ENCODE measurements at regions not wholly inside any gene's neighbourhood (a gene's known extent, or its start where the extent isn't known, plus 50 kb on each side); places are given as distances from the start of the nearest gene placed in this dataset.

DNA sequence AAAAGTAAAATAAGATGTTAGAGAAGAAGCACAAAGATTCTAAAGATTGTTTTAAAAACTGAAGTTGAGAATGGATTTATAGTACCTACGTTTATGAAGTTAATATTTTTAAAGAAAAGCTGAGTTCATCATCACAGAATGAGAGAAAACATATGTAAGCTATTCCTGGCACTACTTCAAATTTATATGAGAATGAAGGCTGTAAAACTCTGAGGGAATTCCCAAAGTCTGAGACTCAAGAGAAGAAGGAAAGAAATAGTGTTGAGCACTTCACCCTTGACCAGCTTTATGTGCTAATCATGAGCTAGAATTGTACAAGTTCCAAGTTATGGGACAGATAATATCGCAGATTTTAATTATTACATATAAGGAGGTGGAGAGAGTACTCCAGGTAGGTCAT, 323.7 kb upstream of the GNAI1 start:
- no peak for DNase-seq (ENCODE audit: low spot score)
- Mint-ChIP-seq H3K9me3 (no peaks in the 10 kb centered on the region), H3K27ac (no peak overlapping the region), H3K27me3 (ENCODE audit: low read depth) (no peaks in the 10 kb centered on the region), H3K36me3 (no peaks in the 10 kb centered on the region), H3K4me1 (no peaks in the 10 kb centered on the region), H3K4me3 (no peak overlapping the region)
- no peak for ATAC-seq
- no peak for TF ChIP-seq OVOL2 (CRISPR knock-in tag; IDR thresholded peaks at IDR 0.05; ENCODE audit: borderline replicate concordance)
- TF ChIP-seq, protein P1, sequence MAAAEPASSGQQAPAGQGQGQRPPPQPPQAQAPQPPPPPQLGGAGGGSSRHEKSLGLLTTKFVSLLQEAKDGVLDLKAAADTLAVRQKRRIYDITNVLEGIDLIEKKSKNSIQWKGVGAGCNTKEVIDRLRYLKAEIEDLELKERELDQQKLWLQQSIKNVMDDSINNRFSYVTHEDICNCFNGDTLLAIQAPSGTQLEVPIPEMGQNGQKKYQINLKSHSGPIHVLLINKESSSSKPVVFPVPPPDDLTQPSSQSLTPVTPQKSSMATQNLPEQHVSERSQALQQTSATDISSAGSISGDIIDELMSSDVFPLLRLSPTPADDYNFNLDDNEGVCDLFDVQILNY (CRISPR knock-in tag; IDR thresholded peaks at IDR 0.05) = no peak
- TF ChIP-seq IRF2 (CRISPR knock-in tag; IDR thresholded peaks at IDR 0.05; ENCODE audit: borderline replicate concordance, low read depth) = no peak
- no peak for TF ChIP-seq HMGA2 (CRISPR knock-in tag; IDR thresholded peaks at IDR 0.05)
- TF ChIP-seq SOX15 (CRISPR knock-in tag; IDR thresholded peaks at IDR 0.05) = no peak
- TF ChIP-seq, protein P2, sequence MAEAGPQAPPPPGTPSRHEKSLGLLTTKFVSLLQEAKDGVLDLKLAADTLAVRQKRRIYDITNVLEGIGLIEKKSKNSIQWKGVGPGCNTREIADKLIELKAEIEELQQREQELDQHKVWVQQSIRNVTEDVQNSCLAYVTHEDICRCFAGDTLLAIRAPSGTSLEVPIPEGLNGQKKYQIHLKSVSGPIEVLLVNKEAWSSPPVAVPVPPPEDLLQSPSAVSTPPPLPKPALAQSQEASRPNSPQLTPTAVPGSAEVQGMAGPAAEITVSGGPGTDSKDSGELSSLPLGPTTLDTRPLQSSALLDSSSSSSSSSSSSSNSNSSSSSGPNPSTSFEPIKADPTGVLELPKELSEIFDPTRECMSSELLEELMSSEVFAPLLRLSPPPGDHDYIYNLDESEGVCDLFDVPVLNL (CRISPR knock-in tag; IDR thresholded peaks at IDR 0.05; ENCODE audit: borderline replicate concordance, low read depth) = no peak
- no peak for TF ChIP-seq GTF2I (CRISPR knock-in tag; conservative IDR thresholded peaks at IDR 0.05)
- TF ChIP-seq ZNF138 (CRISPR knock-in tag; conservative IDR thresholded peaks at IDR 0.05) = no peak
- no peak for TF ChIP-seq NR3C1 (CRISPR knock-in tag; conservative IDR thresholded peaks at IDR 0.05; ENCODE audit: low read depth)
- no peak for TF ChIP-seq SMAD3 (CRISPR knock-in tag; IDR thresholded peaks at IDR 0.05; ENCODE audit: borderline replicate concordance)
- TF ChIP-seq ZBTB21 (CRISPR knock-in tag; IDR thresholded peaks at IDR 0.05; ENCODE audit: borderline replicate concordance) = no peak
- TF ChIP-seq, protein P3, sequence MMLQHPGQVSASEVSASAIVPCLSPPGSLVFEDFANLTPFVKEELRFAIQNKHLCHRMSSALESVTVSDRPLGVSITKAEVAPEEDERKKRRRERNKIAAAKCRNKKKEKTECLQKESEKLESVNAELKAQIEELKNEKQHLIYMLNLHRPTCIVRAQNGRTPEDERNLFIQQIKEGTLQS (CRISPR knock-in tag; conservative IDR thresholded peaks at IDR 0.05) = no peak
- TF ChIP-seq TP53 (CRISPR knock-in tag; IDR thresholded peaks at IDR 0.05) = no peak
- TF ChIP-seq, protein P4, sequence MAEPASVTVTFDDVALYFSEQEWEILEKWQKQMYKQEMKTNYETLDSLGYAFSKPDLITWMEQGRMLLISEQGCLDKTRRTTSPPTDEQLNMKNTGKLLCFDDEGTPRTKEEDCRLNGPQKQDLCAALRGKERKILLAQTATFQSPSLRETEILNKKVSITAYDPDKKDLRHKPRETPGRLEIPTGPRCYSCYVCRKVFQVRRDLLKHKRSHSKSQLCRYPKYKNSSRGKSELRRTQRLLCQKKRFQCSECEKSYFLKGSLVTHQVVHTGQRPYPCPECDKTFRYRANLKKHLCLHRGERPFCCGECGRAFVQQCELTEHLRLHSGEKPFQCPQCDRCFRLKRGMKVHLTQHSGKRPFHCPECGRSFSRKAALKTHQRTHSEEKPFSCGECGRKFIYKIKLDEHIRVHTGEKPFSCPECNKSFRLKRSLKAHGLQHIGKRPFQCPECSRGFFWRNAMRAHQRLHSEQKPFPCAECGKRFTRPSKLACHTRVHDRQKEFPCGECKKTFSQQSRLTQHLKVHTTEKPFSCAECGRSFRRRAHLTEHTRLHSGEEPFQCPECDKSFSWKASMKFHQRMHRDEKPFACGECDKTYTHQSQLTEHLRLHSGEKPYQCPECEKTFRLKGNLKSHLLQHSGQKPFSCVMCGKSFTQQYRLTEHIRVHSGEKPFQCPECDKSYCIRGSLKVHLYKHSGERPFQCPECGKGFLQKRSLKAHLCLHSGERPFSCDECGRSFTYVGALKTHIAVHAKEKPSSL (CRISPR knock-in tag; conservative IDR thresholded peaks at IDR 0.05) = no peak
- TF ChIP-seq, protein P5, sequence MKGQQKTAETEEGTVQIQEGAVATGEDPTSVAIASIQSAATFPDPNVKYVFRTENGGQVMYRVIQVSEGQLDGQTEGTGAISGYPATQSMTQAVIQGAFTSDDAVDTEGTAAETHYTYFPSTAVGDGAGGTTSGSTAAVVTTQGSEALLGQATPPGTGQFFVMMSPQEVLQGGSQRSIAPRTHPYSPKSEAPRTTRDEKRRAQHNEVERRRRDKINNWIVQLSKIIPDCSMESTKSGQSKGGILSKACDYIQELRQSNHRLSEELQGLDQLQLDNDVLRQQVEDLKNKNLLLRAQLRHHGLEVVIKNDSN (CRISPR knock-in tag; IDR thresholded peaks at IDR 0.05) = no peak
- TF ChIP-seq, protein P6, sequence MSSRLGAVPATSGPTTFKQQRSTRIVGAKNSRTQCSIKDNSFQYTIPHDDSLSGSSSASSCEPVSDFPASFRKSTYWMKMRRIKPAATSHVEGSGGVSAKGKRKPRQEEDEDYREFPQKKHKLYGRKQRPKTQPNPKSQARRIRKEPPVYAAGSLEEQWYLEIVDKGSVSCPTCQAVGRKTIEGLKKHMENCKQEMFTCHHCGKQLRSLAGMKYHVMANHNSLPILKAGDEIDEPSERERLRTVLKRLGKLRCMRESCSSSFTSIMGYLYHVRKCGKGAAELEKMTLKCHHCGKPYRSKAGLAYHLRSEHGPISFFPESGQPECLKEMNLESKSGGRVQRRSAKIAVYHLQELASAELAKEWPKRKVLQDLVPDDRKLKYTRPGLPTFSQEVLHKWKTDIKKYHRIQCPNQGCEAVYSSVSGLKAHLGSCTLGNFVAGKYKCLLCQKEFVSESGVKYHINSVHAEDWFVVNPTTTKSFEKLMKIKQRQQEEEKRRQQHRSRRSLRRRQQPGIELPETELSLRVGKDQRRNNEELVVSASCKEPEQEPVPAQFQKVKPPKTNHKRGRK (CRISPR knock-in tag; IDR thresholded peaks at IDR 0.05; ENCODE audit: borderline replicate concordance) = no peak
- no peak for TF ChIP-seq CBFB (CRISPR knock-in tag; IDR thresholded peaks at IDR 0.05; ENCODE audit: low read depth)
- no peak for TF ChIP-seq NFATC4 (CRISPR knock-in tag; IDR thresholded peaks at IDR 0.05)
- no peak for TF ChIP-seq SP1 (CRISPR knock-in tag; conservative IDR thresholded peaks at IDR 0.05)
- no peak for TF ChIP-seq NR1H2 (CRISPR knock-in tag; IDR thresholded peaks at IDR 0.05)
- POLR2A ChIA-PET = no interaction called here
- CTCF ChIA-PET = interaction anchor here (0.5 kb wide), 1 partner anchor 198 kb away, joined by 4 read pairs; no protein-coding TSS in a partner anchor
